ENCODE measurements at regions not wholly inside any gene's neighbourhood (a gene's known extent, or its start where the extent isn't known, plus 50 kb on each side); places are given as distances from the start of the nearest gene placed in this dataset.

DNA sequence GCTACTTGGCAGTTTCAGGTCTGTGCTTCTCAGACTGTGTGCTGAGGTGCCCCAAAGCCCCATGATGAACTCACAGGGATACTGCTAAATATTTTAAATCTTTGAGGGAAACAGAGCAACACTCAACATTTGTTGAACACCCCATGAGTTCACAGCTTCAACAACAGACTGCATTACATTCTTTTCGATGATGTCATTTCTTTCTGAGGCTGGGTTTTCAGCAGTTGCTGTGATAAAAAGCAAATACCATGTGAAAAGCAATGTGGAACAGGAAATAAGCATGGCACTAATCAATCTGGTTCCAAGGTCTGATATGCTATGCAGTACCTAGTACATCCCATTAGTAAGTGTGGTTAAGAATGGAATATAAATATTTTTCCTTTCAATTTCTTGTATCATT is 82.7 kb downstream of the RPL27A start:
- Histone ChIP-seq H3K4me3 (ENCODE audit: low read length) (no peak overlapping the region), H4K20me1 (ENCODE audit: control insufficient read depth, insufficient read depth, low read depth, low read length) (no peaks in the 10 kb centered on the region), H3K36me3 (ENCODE audit: control insufficient read depth, low read length) (no peaks in the 10 kb centered on the region), H3K9me2 (replicated peaks; ENCODE audit: control insufficient read depth, low read length) (no peaks in the 10 kb centered on the region), H3K4me1 (ENCODE audit: control insufficient read depth, low read length) (no peaks in the 10 kb centered on the region), H3K27me3 (ENCODE audit: control insufficient read depth, low read length) (peaks cover 10% of the 10 kb centered on the region), H3F3A (ENCODE audit: control insufficient read depth, insufficient read depth) (no peaks in the 10 kb centered on the region), H3K9me3 (ENCODE audit: control insufficient read depth, insufficient read depth, low read length) (no peaks in the 10 kb centered on the region), H3K4me2 (ENCODE audit: low read length) (no peak overlapping the region), H3K27ac (ENCODE audit: low read depth, low read length) (no peak overlapping the region), H3K79me2 (ENCODE audit: control insufficient read depth, low read length) (no peaks in the 10 kb centered on the region)
- no peak for TF ChIP-seq EZH2phosphoT487 (IDR thresholded peaks at IDR 0.05; ENCODE audit: borderline replicate concordance, low read length)
- TF ChIP-seq, protein P1, sequence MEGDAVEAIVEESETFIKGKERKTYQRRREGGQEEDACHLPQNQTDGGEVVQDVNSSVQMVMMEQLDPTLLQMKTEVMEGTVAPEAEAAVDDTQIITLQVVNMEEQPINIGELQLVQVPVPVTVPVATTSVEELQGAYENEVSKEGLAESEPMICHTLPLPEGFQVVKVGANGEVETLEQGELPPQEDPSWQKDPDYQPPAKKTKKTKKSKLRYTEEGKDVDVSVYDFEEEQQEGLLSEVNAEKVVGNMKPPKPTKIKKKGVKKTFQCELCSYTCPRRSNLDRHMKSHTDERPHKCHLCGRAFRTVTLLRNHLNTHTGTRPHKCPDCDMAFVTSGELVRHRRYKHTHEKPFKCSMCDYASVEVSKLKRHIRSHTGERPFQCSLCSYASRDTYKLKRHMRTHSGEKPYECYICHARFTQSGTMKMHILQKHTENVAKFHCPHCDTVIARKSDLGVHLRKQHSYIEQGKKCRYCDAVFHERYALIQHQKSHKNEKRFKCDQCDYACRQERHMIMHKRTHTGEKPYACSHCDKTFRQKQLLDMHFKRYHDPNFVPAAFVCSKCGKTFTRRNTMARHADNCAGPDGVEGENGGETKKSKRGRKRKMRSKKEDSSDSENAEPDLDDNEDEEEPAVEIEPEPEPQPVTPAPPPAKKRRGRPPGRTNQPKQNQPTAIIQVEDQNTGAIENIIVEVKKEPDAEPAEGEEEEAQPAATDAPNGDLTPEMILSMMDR (IDR thresholded peaks at IDR 0.05; ENCODE audit: low read depth, low read length, poor library complexity, severe bottlenecking) = no peak

DNA sequence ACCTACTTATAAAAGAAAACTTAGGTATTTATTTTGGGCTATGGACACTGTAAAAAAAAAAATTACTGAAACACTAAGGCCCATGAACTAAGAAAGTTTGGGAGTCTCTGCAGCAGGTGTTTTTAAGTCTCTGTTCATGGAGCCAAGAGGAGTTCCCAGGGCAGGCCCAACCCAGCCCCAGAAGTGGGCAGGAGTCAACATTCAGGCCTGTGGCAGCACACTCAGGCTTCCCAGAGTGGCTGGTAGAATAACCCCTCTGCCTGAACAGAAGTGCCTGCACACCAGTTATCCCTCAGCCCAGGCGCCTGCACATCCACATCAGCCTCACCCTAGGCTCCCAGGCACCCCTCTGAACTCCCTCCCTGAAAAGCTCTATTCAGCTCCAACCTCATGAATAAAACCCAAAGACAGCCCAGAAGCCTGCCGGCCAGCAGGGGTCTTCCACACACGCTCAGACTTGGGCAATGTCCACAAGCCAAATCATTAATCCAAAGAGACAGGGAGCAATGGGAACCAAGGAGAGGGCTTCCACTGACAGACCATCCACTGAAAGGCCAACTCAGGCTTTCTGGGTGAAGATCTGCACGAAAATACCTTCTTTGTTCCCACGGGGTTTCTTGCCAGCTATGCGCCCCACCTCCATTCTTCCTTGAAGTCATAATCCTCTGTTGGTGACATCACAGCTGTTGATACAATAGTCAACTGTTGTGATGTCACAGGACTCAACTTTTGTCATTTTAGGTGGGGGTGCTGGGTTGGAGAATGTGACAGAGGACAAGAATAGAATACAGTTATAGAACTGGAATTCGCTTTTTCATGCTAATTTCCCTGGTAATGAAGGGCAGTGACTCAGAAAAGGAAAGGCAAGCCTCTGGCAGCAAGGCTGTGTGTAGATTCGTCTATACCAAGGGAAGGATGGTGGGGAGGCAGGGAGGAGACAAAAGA is 83.7 kb downstream of the RPL27A start:
- TF ChIP-seq, protein P1 (IDR thresholded peaks at IDR 0.05; ENCODE audit: low read depth, low read length, poor library complexity, severe bottlenecking) = no peak
- TF ChIP-seq EZH2phosphoT487 (IDR thresholded peaks at IDR 0.05; ENCODE audit: borderline replicate concordance, low read length) = no peak
- Histone ChIP-seq H3K79me2 (ENCODE audit: control insufficient read depth, low read length) (no peaks in the 10 kb centered on the region), H3F3A (ENCODE audit: control insufficient read depth, insufficient read depth) (no peaks in the 10 kb centered on the region), H3K9me2 (replicated peaks; ENCODE audit: control insufficient read depth, low read length) (no peaks in the 10 kb centered on the region), H4K20me1 (ENCODE audit: control insufficient read depth, insufficient read depth, low read depth, low read length) (no peaks in the 10 kb centered on the region), H3K36me3 (ENCODE audit: control insufficient read depth, low read length) (no peaks in the 10 kb centered on the region), H3K4me1 (ENCODE audit: control insufficient read depth, low read length) (no peaks in the 10 kb centered on the region), H3K9me3 (ENCODE audit: control insufficient read depth, insufficient read depth, low read length) (no peaks in the 10 kb centered on the region), H3K4me3 (ENCODE audit: low read length) (no peak overlapping the region), H3K4me2 (ENCODE audit: low read length) (no peak overlapping the region), H3K27ac (ENCODE audit: low read depth, low read length) (no peak overlapping the region), H3K27me3 (ENCODE audit: control insufficient read depth, low read length) (peaks cover 5% of the 10 kb centered on the region; the same call in 1 of the 2 replicates)

DNA sequence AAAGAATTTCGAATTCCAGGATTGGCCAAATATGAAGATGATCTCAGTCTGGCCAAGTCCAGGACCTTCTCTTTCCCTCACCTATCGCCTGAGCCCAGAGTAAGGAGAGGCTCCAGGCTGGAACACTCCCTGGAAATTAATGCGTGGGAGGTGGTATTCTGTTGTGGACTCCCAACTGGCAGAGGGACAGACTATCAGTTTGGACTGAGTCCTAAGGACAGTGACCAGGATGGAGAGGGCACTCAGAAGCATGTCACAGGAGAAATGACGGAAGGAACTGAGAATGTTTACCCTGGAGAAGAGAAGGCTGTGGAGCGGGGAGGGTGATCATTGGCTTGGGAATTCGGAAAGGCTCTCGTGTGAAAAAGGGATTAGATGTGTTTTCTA is 84.4 kb downstream of the RPL27A start:
- H3K79me2 ChIP-seq (ENCODE audit: control insufficient read depth, low read length) = no peaks in the 10 kb centered on the region
- no peak for TF ChIP-seq EZH2phosphoT487 (IDR thresholded peaks at IDR 0.05; ENCODE audit: borderline replicate concordance, low read length)
- TF ChIP-seq, protein P1 (IDR thresholded peaks at IDR 0.05; ENCODE audit: low read depth, low read length, poor library complexity, severe bottlenecking) = no peak
- H3K27ac ChIP-seq (ENCODE audit: low read depth, low read length) = no peak overlapping the region
- H3K4me1 ChIP-seq (ENCODE audit: control insufficient read depth, low read length) = no peaks in the 10 kb centered on the region
- no peak overlapping the region for H3K4me2 ChIP-seq (ENCODE audit: low read length)
- H3F3A ChIP-seq (ENCODE audit: control insufficient read depth, insufficient read depth) = no peaks in the 10 kb centered on the region
- H3K9me2 ChIP-seq (replicated peaks; ENCODE audit: control insufficient read depth, low read length) = no peaks in the 10 kb centered on the region
- peaks cover 3% of the 10 kb centered on the region; the same call in 1 of the 2 replicates for H3K27me3 ChIP-seq (ENCODE audit: control insufficient read depth, low read length)
- H3K4me3 ChIP-seq (ENCODE audit: low read length) = no peak overlapping the region
- no peaks in the 10 kb centered on the region for H3K9me3 ChIP-seq (ENCODE audit: control insufficient read depth, insufficient read depth, low read length)
- H4K20me1 ChIP-seq (ENCODE audit: control insufficient read depth, insufficient read depth, low read depth, low read length) = no peaks in the 10 kb centered on the region
- H3K36me3 ChIP-seq (ENCODE audit: control insufficient read depth, low read length) = no peaks in the 10 kb centered on the region
